ENCODE measurements at regions not wholly inside any gene's neighbourhood (a gene's known extent, or its start where the extent isn't known, plus 50 kb on each side); places are given as distances from the start of the nearest gene placed in this dataset.
"Not testable (repeated sequence)": the region's sequence is repeated elsewhere in the genome, so short reads cannot be mapped to it uniquely, and the experiment has no call there.

- Histone ChIP-seq H3K4me3 (ENCODE audit: low read length) (no peak overlapping the region), H3K36me3 (ENCODE audit: insufficient read depth, low read length) (no peaks in the 10 kb centered on the region), H3K27me3 (ENCODE audit: insufficient read depth, low read length) (no peaks in the 10 kb centered on the region), H3K4me1 (ENCODE audit: insufficient read depth, low read length) (no peaks in the 10 kb centered on the region), H3K27ac (ENCODE audit: low read depth, low read length) (no peak overlapping the region), H3K9me3 (ENCODE audit: insufficient read depth, low read depth, low read length) (peaks cover 12% of the 10 kb centered on the region), H3K9ac (ENCODE audit: low read depth, low read length) (no peak overlapping the region)
- WGBS = 91% methylated on average over 3 of the region's 4 CpGs
These were observed 764.9 kb upstream of the AUTS2 start for GRCh38 chr7:68833422-68833821.

- 96% methylated on average over 7 of the region's 9 CpGs for WGBS
- Histone ChIP-seq H3K4me1 (ENCODE audit: insufficient read depth, low read length) (no peaks in the 10 kb centered on the region), H3K9me3 (ENCODE audit: insufficient read depth, low read depth, low read length) (no peaks in the 10 kb centered on the region), H3K27me3 (ENCODE audit: insufficient read depth, low read length) (no peaks in the 10 kb centered on the region), H3K36me3 (ENCODE audit: insufficient read depth, low read length) (no peaks in the 10 kb centered on the region), H3K27ac (ENCODE audit: low read depth, low read length) (no peak overlapping the region), H3K4me3 (ENCODE audit: low read length) (no peak overlapping the region), H3K9ac (ENCODE audit: low read depth, low read length) (no peak overlapping the region)
These were observed 759.3 kb upstream of the AUTS2 start for GRCh38 chr7:68839014-68839413.

- H3K4me3 ChIP-seq (ENCODE audit: low read length) = no peak overlapping the region
- no peak overlapping the region for H3K27ac ChIP-seq (ENCODE audit: low read depth, low read length)
- H3K4me1 ChIP-seq (ENCODE audit: insufficient read depth, low read length) = no peaks in the 10 kb centered on the region
- no peak overlapping the region for H3K9ac ChIP-seq (ENCODE audit: low read depth, low read length)
- WGBS = 89% methylated on average over 9 of the region's 9 CpGs
- no peaks in the 10 kb centered on the region for H3K9me3 ChIP-seq (ENCODE audit: insufficient read depth, low read depth, low read length)
- H3K27me3 ChIP-seq (ENCODE audit: insufficient read depth, low read length) = no peaks in the 10 kb centered on the region
- H3K36me3 ChIP-seq (ENCODE audit: insufficient read depth, low read length) = no peaks in the 10 kb centered on the region
These were observed 757.3 kb upstream of the AUTS2 start for GRCh38 chr7:68840991-68841390.

- 96% methylated on average over 5 of the region's 6 CpGs for WGBS
- H3K4me1 ChIP-seq (ENCODE audit: insufficient read depth, low read length) = not testable (repeated sequence)
These were observed 754.3 kb upstream of the AUTS2 start for GRCh38 chr7:68843985-68844384.

GRCh38 chr7:68846811-68847325, 751.4 kb upstream of the AUTS2 start:
- Histone ChIP-seq H3K27me3 (ENCODE audit: insufficient read depth, low read length) (no peaks in the 10 kb centered on the region), H3K36me3 (ENCODE audit: insufficient read depth, low read length) (no peaks in the 10 kb centered on the region), H3K4me3 (ENCODE audit: low read length) (no peak overlapping the region), H3K4me1 (ENCODE audit: insufficient read depth, low read length) (peaks cover 5% of the 10 kb centered on the region; the same call in 1 of the 2 replicates), H3K9ac (ENCODE audit: low read depth, low read length) (no peak overlapping the region), H3K9me3 (ENCODE audit: insufficient read depth, low read depth, low read length) (0 out of 2 replicates have a peak, but pooled peaks cover 5% of the 10 kb centered on the region), H3K27ac (ENCODE audit: low read depth, low read length) (no peak overlapping the region)
- 82% methylated on average over 13 of the region's 13 CpGs for WGBS

More at GRCh38 chr7:68843985-68844384, 754.3 kb upstream of the AUTS2 start:
- H3K9ac ChIP-seq (ENCODE audit: low read depth, low read length); H3K4me3 ChIP-seq (ENCODE audit: low read length); H3K36me3 ChIP-seq (ENCODE audit: insufficient read depth, low read length); H3K9me3 ChIP-seq (ENCODE audit: insufficient read depth, low read depth, low read length); H3K27ac ChIP-seq (ENCODE audit: low read depth, low read length); H3K27me3 ChIP-seq (ENCODE audit: insufficient read depth, low read length): not testable (repeated sequence)

GRCh38 chr7:68853254-68853653, 745.0 kb upstream of the AUTS2 start:
- Histone ChIP-seq H3K27ac (ENCODE audit: low read depth, low read length) (no peak overlapping the region), H3K27me3 (ENCODE audit: insufficient read depth, low read length) (no peaks in the 10 kb centered on the region), H3K9ac (ENCODE audit: low read depth, low read length) (no peak overlapping the region), H3K4me3 (ENCODE audit: low read length) (no peak overlapping the region), H3K36me3 (ENCODE audit: insufficient read depth, low read length) (no peaks in the 10 kb centered on the region), H3K9me3 (ENCODE audit: insufficient read depth, low read depth, low read length) (0 out of 2 replicates have a peak, but pooled peaks cover 5% of the 10 kb centered on the region), H3K4me1 (ENCODE audit: insufficient read depth, low read length) (no peaks in the 10 kb centered on the region)
- 94% methylated on average over 6 of the region's 6 CpGs for WGBS

- no peak overlapping the region for H3K4me3 ChIP-seq (ENCODE audit: low read length)
- no peaks in the 10 kb centered on the region for H3K4me1 ChIP-seq (ENCODE audit: insufficient read depth, low read length)
- H3K36me3 ChIP-seq (ENCODE audit: insufficient read depth, low read length) = no peaks in the 10 kb centered on the region
- WGBS = 95% methylated on average over 1 of the region's 1 CpG
- no peaks in the 10 kb centered on the region for H3K27me3 ChIP-seq (ENCODE audit: insufficient read depth, low read length)
- H3K9me3 ChIP-seq (ENCODE audit: insufficient read depth, low read depth, low read length) = no peaks in the 10 kb centered on the region
- H3K27ac ChIP-seq (ENCODE audit: low read depth, low read length) = no peak overlapping the region
- H3K9ac ChIP-seq (ENCODE audit: low read depth, low read length) = no peak overlapping the region
These were observed 740.7 kb upstream of the AUTS2 start for GRCh38 chr7:68857571-68857970.

DNA sequence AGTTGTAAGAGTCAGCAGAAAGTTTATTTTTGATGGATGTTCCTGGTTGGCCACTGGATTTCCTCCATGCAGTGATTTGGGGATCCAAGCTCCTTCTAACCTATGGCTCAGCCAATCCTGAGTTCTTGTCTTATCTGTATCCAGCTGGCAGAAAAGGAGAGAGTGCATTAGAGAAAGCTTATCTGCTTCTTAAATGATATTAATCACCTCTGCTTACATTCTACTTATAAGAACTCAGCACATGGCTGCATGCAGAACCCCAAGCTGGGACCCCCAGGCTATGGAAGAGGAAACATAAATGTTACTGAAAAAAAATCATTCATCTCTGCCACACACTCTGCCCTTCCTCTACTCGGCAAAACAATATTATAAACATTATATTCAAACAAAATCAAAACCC, 739.8 kb upstream of the AUTS2 start:
- WGBS = 92% methylated on average over 1 of the region's 1 CpG
- no peak overlapping the region for H3K9ac ChIP-seq (ENCODE audit: low read depth, low read length)
- no peak overlapping the region for H3K4me3 ChIP-seq (ENCODE audit: low read length)
- H3K27me3 ChIP-seq (ENCODE audit: insufficient read depth, low read length) = no peaks in the 10 kb centered on the region
- H3K27ac ChIP-seq (ENCODE audit: low read depth, low read length) = no peak overlapping the region
- H3K9me3 ChIP-seq (ENCODE audit: insufficient read depth, low read depth, low read length) = no peaks in the 10 kb centered on the region
- no peaks in the 10 kb centered on the region for H3K36me3 ChIP-seq (ENCODE audit: insufficient read depth, low read length)
- H3K4me1 ChIP-seq (ENCODE audit: insufficient read depth, low read length) = no peaks in the 10 kb centered on the region

- H3K4me1 ChIP-seq (ENCODE audit: insufficient read depth, low read length) = peaks cover 4% of the 10 kb centered on the region; the same call in 1 of the 2 replicates
- no peak overlapping the region for H3K9ac ChIP-seq (ENCODE audit: low read depth, low read length)
- H3K9me3 ChIP-seq (ENCODE audit: insufficient read depth, low read depth, low read length) = no peaks in the 10 kb centered on the region
- H3K27me3 ChIP-seq (ENCODE audit: insufficient read depth, low read length) = no peaks in the 10 kb centered on the region
- 88% methylated on average over 7 of the region's 7 CpGs for WGBS
- no peak overlapping the region for H3K27ac ChIP-seq (ENCODE audit: low read depth, low read length)
- no peak overlapping the region for H3K4me3 ChIP-seq (ENCODE audit: low read length)
- no peaks in the 10 kb centered on the region for H3K36me3 ChIP-seq (ENCODE audit: insufficient read depth, low read length)
These were observed 737.1 kb upstream of the AUTS2 start for GRCh38 chr7:68861171-68861570.

- Histone ChIP-seq H3K27me3 (ENCODE audit: insufficient read depth, low read length) (no peaks in the 10 kb centered on the region), H3K4me3 (ENCODE audit: low read length) (no peak overlapping the region), H3K9me3 (ENCODE audit: insufficient read depth, low read depth, low read length) (no peaks in the 10 kb centered on the region), H3K9ac (ENCODE audit: low read depth, low read length) (no peak overlapping the region), H3K27ac (ENCODE audit: low read depth, low read length) (no peak overlapping the region), H3K36me3 (ENCODE audit: insufficient read depth, low read length) (no peaks in the 10 kb centered on the region), H3K4me1 (ENCODE audit: insufficient read depth, low read length) (peaks cover 12% of the 10 kb centered on the region)
- 90% methylated on average over 6 of the region's 6 CpGs for WGBS
These were observed 736.0 kb upstream of the AUTS2 start for GRCh38 chr7:68862261-68862660.

DNA sequence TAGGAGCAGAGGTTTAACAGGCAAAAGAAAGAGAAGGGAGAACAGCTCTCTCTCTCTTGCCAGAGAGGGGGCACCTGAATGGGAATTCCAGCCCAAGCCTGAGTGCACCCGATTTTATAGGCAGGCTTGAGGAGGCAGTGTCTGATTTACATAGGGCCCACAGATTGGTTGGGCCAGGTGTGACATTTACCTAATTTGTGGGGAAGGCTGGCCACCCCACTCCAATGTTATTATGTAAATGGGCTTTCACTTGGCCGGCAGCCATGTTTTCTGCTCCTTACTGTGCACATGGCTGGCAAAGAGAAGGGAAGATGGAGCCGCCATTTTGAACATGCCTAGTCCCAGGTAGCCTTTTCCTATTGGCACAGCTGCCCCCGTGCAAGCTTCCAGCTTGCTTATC, 735.5 kb upstream of the AUTS2 start:
- no peaks in the 10 kb centered on the region for H3K27me3 ChIP-seq (ENCODE audit: insufficient read depth, low read length)
- H3K4me3 ChIP-seq (ENCODE audit: low read length) = no peak overlapping the region
- 94% methylated on average over 4 of the region's 4 CpGs for WGBS
- no peaks in the 10 kb centered on the region for H3K9me3 ChIP-seq (ENCODE audit: insufficient read depth, low read depth, low read length)
- H3K9ac ChIP-seq (ENCODE audit: low read depth, low read length) = no peak overlapping the region
- no peak overlapping the region for H3K27ac ChIP-seq (ENCODE audit: low read depth, low read length)
- H3K4me1 ChIP-seq (ENCODE audit: insufficient read depth, low read length) = peaks cover 12% of the 10 kb centered on the region
- no peaks in the 10 kb centered on the region for H3K36me3 ChIP-seq (ENCODE audit: insufficient read depth, low read length)
